ENCODE measurements at regions not wholly inside any gene's neighbourhood (a gene's known extent, or its start where the extent isn't known, plus 50 kb on each side); places are given as distances from the start of the nearest gene placed in this dataset.
"Not testable (repeated sequence)": the region's sequence is repeated elsewhere in the genome, so short reads cannot be mapped to it uniquely, and the experiment has no call there.

- no peaks in the 10 kb centered on the region for H3K36me3 ChIP-seq (ENCODE audit: control insufficient read depth, insufficient read depth, low read length)
- H3K4me3 ChIP-seq (ENCODE audit: low read depth, low read length), result no peak overlapping the region
- no peak for DNase-seq (ENCODE audit: low read depth)
- TF ChIP-seq CTCF (IDR thresholded peaks at IDR 0.05; ENCODE audit: insufficient read depth, low read length, poor library complexity, severe bottlenecking), result no peak
- no peaks in the 10 kb centered on the region for H3K27me3 ChIP-seq (ENCODE audit: control insufficient read depth, insufficient read depth, low read length)
Observed at GRCh38 chr6:121776054-121776453, 340.6 kb downstream of the GJA1 start.

GRCh38 chr6:121780325-121781321 lies 345.2 kb downstream of the GJA1 start:
- no peak for TF ChIP-seq CTCF (IDR thresholded peaks at IDR 0.05; ENCODE audit: insufficient read depth, low read length, poor library complexity, severe bottlenecking)
- H3K36me3 ChIP-seq (ENCODE audit: control insufficient read depth, insufficient read depth, low read length), result no peaks in the 10 kb centered on the region
- peak; percentile 64 for DNase-seq (ENCODE audit: low read depth)

GRCh38 chr6:121791396-121792315 lies 356.2 kb downstream of the GJA1 start:
- no peak for DNase-seq (ENCODE audit: low read depth)
- Histone ChIP-seq H3K4me3 (ENCODE audit: low read depth, low read length) (no peak overlapping the region), H3K27me3 (ENCODE audit: control insufficient read depth, insufficient read depth, low read length) (no peaks in the 10 kb centered on the region), H3K36me3 (ENCODE audit: control insufficient read depth, insufficient read depth, low read length) (no peaks in the 10 kb centered on the region)
- TF ChIP-seq CTCF (IDR thresholded peaks at IDR 0.05; ENCODE audit: insufficient read depth, low read length, poor library complexity, severe bottlenecking), result no peak

More at GRCh38 chr6:121780325-121781321, 345.2 kb downstream of the GJA1 start:
- Histone ChIP-seq H3K4me3 (ENCODE audit: low read depth, low read length) (no peak overlapping the region), H3K27me3 (ENCODE audit: control insufficient read depth, insufficient read depth, low read length) (no peaks in the 10 kb centered on the region)

GRCh38 chr6:121794630-121795029 lies 359.2 kb downstream of the GJA1 start:
- Histone ChIP-seq H3K4me3 (ENCODE audit: low read depth, low read length) (no peak overlapping the region), H3K36me3 (ENCODE audit: control insufficient read depth, insufficient read depth, low read length) (no peaks in the 10 kb centered on the region), H3K27me3 (ENCODE audit: control insufficient read depth, insufficient read depth, low read length) (no peaks in the 10 kb centered on the region)
- TF ChIP-seq CTCF (IDR thresholded peaks at IDR 0.05; ENCODE audit: insufficient read depth, low read length, poor library complexity, severe bottlenecking), result no peak
- DNase-seq (ENCODE audit: low read depth), result peak; percentile 81

- H3K27me3 ChIP-seq (ENCODE audit: control insufficient read depth, insufficient read depth, low read length); DNase-seq (ENCODE audit: low read depth); H3K36me3 ChIP-seq (ENCODE audit: control insufficient read depth, insufficient read depth, low read length): not testable (repeated sequence)
Observed at GRCh38 chr6:121797598-121797997, 362.2 kb downstream of the GJA1 start.

GRCh38 chr6:121798126-121798525 lies 362.7 kb downstream of the GJA1 start:
- not testable (repeated sequence) for H3K36me3 ChIP-seq (ENCODE audit: control insufficient read depth, insufficient read depth, low read length); H3K27me3 ChIP-seq (ENCODE audit: control insufficient read depth, insufficient read depth, low read length); DNase-seq (ENCODE audit: low read depth); H3K4me3 ChIP-seq (ENCODE audit: low read depth, low read length)

More at GRCh38 chr6:121797598-121797997, 362.2 kb downstream of the GJA1 start:
- H3K4me3 ChIP-seq (ENCODE audit: low read depth, low read length), result not testable (repeated sequence)

Measured in kidney epithelial cell (primary cell).